Ureter (tissue), 1 donor: ENCODE measurements at regions not wholly inside any gene's neighbourhood (a gene's known extent, or its start where the extent isn't known, plus 50 kb on each side); places are given as distances from the start of the nearest gene placed in this dataset.
A peak's percentile ranks its signal among the peaks of the same experiment; 100 is the strongest.

Source experiments
- DNase-seq: peaks from one replicate; pipeline ENCODE4 v3.0.0-alpha.2; 2020; ENCODE audit warnings: low spot score
- donor health status: DM: yes; HTN: yes; CAD: no.

DNA sequence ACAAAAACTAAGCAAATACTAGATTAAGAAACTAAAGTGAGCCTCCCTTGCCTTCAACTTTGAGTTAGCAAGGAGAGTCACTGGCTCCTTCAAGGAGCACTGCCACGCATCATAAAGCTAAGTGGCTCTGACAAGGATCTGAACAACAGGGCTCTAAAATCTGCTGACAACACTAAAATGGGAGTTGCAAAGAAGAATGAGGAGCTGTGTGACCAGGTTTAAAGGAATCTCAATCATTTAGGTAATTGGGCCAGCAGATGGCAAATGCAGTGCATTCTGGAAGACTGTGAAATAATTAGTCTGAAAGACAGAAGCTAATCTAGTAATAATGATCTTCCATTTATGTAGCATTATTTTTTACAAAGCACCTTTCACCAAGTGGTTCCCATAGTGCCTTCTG, 297.0 kb upstream of the TAS2R1 start:
- no peak for DNase-seq

DNA sequence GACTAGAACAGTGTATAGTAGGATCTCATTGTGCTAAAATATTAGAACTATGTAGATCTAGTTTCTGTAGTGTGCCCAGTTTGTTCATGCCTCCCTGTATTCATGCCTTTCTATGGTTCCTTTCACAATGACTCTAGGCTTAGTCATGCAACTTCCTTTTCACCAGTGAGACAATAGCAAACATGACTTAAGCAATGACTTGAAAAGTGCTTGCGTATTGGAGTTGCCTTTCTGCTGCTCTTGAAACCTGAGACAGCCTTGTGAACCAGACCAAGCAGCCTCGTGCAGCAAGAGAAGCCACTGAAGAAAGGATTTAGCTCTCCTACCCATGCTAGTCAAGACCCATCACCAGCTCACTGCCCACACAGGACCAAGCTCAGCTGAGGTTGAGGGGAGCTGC, 294.5 kb upstream of the TAS2R1 start:
- DNase-seq: no peak

DNA sequence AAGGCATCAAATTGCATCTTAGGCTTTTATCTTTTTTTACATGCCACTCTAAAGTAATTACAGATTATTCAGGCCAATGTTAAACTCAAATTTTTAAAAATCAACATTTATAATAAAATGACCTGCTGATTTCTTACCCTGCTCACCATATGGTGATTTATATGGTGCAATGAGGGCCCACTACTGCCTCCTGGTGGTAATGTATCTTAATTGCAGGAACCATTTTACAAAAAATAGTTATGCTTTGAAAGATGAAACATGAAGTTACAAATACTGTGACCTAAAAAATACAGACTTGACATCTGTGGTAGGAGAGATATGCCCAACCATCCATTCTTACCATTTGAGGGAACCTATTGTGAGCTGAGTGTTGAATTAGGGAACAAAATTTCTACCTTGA, 292.6 kb upstream of the TAS2R1 start:
- DNase-seq: no peak

DNA sequence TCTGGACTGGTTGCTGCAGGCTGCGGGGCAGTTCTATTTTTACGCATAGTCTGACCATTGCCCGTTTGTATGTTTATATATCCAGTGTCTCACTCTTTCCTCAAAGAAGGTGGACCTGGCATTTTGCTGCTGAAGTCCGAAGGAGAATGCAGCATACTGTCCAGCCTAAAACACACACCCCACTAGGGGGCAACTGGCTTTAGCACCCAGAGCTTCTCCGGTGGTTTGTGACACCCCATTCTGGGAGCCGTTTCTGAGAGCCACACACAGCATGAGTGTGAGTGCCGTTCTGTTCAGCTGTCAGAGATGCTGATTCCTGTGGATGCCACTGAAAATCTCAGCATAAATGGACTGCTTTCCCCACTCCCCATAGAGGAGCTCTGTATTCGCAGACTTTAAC, 290.5 kb upstream of the TAS2R1 start:
- no peak for DNase-seq

DNA sequence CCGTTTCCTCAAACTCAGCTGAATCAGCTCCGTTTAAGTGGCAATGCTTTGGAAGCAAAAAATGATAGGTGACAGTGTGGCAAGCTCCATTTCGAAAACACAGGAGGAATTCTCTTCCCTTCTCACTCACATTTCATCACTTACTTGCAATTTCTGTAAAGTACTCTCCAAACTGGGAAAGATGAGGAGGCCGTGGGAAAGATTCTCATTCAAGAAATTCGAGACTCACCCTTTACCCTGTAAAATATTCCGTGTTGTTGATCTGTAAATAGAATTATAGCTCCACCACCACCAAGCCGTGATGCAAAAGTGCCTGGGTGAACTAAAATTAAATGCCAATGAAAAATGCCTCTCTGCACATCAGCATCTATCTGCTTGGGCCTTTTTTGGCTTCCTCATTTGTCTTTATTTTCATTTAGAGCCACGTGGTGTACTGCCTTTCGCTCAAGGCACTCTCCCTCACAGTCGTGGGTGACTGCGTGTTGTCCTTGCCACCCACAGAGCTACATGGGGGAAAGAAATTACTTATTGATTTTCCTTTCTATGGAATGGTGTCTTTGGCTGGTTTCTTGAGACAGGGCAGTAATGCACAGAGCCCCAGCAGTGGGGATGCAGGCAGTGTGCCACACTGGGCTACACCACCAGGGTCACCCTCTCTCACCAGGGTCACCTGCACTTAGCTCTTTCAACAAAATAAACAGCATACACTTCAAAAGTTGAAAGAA, 289.3 kb upstream of the TAS2R1 start:
- no peak for DNase-seq

DNA sequence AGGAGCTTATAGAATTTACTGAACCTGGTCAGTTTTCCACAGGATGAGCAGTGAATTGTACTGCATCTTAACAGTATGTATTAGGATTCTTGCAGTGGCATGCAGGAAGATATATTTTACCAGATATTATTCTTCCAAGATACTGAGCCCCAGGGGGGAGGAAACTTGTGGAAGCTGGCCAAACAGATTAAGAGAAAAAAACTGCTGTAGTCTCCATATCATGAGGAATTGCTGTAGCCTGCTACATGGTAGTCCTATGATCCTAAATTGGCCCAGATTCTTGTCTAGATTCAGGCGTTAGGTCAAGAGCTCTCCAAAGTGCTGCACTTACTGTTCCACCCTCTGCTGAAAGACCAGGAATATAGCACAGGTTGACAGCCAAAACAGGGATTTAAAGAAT, 275.5 kb upstream of the TAS2R1 start:
- DNase-seq: no peak

DNA sequence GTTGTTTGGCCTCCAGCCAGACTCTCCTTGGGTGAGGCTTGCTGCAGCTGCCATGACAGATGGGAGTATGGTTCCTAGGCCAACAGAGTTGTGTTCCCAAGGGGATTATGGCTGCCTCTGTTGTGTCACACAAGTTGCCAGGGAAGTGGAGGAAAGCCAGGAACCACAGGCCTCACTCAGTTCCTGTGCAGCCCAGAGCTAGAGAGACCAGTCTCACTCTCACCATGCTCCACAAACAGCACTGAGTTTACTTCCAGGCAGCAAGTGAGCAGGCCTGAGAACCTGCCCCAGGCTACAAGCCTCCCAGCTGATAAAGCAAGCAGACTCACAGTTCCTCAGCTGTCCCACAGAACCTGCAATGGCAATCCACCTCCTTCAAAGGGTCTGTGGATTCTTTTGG, 273.6 kb upstream of the TAS2R1 start:
- DNase-seq: peak; percentile 24

DNA sequence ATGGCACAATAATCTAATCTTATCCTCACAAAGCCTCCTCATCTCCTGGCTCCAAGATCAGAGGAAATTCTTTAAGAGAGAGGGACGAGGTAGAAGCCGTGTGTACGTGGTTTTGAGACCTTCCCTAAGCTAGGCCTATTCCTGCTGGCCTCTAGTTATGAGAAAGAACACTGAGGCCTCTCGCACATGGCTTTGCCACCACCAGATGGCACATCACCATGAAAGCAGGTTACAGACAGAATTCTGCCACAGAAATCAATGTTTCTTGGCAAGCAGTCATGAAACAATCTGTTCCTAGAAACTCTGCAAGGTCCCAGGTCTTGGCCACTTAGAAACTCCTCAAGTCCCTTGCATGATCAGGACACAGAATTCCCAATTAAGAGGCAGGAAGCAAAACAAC, 268.2 kb upstream of the TAS2R1 start:
- peak; percentile 39 for DNase-seq

DNA sequence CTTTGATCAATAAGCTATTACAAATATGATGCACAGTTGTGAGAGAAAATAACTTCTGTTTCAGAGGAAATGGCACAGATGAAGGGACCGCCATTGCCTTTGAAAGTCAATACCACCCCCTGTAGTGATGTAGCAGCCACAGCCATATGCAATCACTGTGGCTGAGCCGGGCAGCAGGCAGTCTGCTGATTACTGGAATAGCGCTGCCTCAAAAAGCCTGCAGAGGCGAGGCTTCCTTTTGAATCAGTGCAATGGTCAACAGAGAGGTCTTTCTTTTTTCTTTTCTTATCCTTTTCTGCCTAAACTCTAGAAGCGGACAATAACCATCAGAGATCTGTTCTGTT, 265.1 kb upstream of the TAS2R1 start:
- DNase-seq: peak; percentile 9

DNA sequence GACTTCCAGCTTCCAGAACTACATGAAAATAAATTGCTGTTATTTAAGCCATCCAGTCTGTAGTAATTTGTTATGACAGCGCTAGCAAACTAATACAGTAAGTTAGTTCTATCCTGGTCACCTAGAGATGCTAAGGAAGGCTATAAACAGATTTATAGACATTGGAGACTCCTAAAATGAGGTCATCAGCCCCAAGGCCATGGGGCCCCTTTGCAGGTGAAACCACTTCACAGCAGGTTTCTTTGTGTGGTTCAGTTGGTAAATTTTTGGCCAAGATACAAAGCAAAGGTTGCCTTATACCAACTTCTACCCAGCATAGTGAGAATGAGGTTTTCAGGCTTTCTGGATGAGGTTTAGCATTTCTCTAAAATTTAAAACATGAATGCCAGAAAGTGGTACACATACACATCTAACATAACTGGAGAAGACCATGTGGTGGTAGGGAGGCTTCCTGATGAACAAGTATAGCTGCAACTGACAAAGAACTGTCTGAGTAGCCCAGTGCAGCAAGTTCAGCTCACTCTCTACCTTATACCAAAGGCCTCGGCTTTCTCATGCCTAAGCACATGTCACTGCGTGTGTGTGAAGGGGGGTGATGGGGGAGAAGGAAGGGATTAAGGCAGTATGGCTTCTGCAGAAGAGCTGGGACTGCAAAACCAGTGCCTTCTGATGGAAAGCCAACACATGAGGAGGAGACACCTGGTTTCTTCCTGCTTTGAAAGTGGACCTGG, 264.6 kb upstream of the TAS2R1 start:
- peak; percentile 1 for DNase-seq

DNA sequence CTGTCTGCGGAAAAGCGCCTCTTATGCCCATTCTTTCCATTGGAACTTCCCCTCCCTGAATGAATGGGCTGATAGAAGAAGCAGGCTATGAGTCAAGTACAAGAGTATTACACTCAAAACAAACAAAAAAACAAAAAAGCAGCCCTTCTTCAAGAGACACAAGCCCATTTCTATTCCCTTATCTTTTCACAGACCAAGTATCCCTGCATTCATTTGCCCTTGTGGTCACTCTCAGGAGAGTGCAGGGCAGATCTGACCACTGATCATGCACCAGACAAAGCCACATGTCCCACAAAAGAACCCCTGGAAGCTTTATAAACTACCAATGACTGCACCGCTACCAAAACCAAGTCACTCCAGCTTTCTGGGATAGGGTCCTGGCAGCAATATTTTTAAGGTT, 262.5 kb upstream of the TAS2R1 start:
- no peak for DNase-seq

DNA sequence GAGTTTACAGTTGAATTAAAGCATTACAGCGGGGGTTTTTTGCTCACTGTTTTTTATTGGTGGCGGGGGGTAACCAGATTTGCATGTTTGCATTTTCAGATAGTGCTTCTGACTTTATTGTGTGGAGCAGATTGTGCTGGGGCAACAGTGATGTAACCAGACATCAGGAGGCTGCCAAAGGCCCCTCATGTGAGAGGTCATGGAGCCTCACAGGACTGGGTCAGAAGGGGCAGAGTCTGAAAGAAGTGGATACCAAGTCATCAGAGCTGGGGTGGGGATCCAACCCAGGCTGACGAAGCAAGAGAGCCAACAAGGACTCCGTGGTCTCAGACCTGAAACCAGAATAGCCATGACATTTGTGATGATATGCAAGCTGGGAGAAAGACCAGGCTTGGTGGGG, 259.4 kb upstream of the TAS2R1 start:
- DNase-seq: no peak

DNA sequence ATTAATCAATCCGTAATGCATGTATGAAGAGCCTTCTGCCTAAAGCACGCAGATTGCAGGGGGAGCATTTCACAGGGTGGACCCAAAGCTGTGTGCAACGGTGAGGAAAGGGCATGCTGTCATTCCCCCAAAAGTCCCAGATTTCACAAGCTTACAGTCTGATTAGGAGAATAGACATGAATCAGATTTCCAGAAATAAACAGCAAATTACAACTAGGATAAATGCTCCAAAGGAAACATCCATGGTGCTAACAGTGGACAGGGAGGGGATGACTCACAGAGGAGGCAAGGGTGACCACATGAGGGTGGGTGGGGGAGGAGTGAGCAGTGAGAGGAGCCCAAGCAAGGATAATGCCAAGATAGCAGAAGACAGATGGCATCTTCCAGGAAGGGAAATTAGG, 258.4 kb upstream of the TAS2R1 start:
- DNase-seq: no peak

DNA sequence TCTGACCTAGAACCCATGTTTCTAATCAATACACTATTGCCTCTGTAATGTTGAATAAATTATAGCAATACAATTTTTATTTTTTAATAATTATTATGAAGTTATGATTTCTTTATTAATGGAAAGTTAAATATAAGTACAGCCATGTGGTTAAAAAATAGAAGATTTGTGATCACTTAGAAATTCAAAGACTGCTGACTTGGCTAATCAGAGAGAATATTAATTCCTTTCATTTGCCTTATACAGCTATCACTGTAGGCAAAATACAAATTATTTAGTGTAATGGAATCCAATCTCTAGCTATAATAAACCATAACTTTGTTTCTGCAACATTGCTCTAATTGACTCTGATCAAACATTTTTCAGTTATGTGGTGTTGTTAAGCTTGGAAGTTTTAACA, 255.0 kb upstream of the TAS2R1 start:
- no peak for DNase-seq

DNA sequence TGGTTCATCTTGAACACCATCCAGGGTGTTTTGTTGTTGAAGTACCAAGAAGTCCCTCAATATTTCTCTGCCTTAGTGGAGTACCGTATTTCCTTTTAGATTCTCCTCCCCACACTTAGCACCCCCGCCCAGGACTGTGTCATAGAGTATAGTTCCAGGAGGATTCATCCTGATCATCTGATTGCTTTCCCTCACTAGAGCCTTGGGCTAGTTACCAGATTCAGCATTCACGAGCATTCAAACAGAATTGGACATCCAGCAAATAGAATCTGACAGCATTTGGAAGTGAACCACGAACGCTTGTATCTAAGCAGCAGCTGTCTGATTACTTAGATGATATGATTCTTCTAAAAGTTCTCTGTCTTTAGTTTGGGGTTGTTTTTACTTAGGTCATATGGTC, 248.1 kb upstream of the TAS2R1 start:
- no peak for DNase-seq

DNA sequence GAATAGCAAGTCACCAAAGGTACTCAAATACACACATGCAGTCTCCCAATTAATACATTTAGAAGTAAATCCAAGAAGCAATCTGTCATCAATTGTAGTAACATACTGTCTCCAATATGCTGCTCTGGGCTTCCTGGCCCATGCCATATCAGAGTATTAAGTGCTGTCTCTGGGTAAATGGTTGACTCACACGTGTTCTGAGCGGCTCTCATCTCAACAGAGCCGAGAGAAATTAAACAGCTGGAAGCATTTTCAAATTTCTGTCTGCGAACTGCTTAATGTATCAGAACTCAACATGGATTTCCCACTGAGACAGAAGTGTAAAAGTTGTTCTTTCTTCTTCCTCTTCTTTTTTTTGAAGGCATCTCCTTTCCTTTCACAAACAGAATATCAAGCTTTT, 247.3 kb upstream of the TAS2R1 start:
- DNase-seq: no peak

DNA sequence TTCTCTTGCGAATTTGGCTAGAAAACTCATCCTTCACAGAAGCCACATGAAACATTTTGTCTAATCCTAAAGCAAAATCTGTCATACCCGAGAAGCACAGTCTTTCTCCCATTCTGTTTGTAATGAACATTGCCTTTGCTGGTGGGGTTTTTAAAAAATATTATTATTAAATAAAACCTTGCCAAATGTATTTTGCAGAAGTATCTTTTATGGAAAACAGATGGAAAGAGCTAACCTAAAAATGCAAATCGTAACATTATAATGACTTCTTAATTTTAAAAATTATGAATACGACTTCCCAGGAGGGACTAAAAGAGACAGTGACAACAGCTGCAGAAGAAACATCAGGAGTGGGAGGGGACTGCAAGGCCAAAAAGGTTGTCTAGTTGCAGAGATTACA, 246.3 kb upstream of the TAS2R1 start:
- DNase-seq: no peak

DNA sequence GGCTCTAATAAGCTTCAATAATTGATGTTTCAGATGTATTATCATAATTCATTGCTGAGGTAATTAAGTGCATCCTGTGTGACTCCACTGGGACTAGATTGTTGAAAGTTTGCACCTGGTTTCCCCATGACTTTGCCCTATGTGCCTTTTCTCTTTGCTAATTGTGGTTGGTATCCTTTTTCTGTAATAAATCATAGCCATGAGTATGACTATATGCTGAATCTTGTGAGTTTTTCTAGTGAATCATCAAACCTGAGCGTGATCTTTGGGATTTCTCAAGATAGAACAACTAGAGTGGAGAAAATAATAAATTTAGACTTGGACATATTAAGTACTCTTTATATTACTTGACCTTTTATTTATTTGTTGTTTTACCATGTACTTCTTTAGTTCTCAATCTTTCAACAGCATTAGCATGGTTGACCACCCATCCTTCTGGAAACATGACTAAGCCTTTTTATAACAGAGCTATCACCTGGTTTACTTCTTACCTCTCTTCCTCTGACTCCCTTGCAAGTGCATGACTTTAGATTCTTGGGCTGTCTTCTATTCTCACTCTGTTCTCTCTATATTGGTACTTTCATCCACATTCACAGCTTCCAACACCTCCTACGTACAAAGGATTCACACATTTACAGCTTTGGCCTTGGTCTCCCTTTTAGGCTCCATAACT, 239.6 kb upstream of the TAS2R1 start:
- no peak for DNase-seq

DNA sequence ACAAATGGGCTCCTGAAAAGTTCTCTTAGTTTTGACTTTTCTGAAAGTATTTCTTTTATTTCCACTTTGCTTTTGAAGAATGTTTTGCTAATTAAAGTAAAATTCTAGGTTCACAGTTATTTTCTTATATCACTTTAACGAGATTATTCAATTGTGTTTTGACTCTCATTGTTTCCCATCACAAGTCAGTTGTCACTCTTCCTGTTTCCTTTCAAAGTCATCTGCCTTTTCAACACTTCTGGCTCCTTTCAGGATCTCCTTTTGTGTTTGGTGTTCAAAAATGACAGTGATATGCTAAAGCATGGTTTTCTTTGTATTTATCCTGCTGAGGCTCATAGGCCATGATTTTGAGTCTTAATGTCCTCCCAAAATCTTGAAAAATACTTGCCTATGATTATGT, 235.4 kb upstream of the TAS2R1 start:
- no peak for DNase-seq

DNA sequence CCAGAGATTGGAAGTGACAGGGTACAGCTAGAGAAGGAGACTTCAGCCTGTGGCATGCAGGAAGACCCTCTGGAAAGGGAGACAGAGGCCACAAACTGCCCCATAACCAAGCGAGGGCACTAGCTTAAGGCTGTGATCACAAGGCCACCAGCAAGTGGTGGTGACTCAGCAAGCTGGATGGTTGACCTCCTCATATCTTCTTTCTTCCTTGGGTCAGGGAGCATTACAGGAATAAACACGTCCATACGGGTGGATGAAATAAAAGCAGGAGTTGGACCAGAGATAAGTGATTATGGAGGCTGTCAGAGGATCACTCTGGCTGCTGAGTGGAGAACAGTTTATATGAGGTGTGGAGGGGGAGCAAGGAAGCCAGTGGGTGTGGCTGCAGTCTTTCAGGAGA, 234.6 kb upstream of the TAS2R1 start:
- no peak for DNase-seq

DNA sequence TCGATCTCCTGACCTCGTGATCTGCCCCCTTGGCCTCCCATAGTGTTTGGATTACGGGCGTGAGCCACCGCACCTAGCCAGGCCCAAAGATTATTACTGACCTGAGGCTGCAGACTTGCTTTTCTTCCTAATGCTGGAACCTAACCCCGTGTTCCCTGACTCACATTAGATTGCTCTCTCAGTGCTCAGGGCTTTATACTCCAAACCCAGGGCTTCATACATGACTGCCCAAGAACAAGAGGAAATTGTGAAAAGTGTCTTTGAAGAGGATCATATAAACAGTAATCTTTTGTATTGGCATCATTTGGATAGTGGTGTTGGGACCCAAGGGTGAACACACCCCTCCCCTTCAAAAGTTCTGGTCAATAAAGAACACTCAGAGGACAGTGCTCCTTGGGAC, 233.3 kb upstream of the TAS2R1 start:
- DNase-seq: no peak

DNA sequence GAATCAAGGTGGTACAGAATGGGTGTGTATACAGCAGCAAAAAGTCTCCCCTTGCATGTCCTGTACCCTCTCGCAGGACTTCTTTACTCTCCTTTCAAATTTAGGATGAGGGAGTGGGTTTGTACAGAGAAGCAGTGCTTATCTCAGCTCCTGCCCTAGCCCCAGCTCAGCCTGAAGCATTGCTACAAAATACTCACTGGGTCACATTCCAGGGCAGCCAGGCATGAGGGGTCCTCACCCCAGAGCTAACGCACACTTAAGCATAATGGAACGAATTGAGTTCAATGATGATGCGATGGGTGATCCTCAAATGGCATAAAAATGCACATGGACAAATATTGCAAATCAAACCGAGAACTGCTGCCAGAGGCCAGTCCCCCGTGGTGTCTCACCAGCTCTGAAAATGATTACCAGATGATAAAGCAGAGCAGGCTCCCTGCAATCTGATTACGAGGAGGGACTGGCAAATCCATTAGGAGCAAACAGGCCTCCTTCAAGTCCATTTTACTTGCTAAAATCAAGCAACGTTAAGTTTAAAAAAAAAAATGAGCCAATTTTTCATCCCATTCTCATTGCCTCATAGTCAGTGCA, 231.6 kb upstream of the TAS2R1 start:
- no peak for DNase-seq

DNA sequence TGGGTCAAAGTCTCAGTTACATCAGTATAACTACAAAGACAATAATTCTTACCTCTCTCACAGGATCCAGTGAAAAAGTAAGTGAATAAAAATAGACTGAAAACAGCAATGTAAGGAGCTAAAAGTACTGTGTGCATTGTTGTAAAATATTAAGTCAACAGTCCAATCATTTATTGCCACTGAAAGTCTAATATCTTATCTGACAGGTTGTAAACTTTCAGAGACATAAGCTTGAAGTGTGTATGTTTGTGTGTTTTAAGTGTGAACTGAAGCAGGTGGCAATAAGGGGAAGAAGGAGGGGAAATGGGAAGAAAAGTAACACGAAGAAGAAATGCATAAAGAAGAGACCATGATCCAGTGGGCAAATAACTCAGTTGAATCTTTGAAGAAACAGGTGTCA, 229.7 kb upstream of the TAS2R1 start:
- DNase-seq: no peak
